HS-27A (cell line): ENCODE measurements at regions not wholly inside any gene's neighbourhood (a gene's known extent, or its start where the extent isn't known, plus 50 kb on each side); places are given as distances from the start of the nearest gene placed in this dataset.
A peak's percentile ranks its signal among the peaks of the same experiment; 100 is the strongest.

Experiments
- DNase-seq: peaks from one replicate; pipeline ENCODE4 v3.0.0-alpha.2; 2012; ENCODE audit warnings: low read depth, missing footprints

DNA sequence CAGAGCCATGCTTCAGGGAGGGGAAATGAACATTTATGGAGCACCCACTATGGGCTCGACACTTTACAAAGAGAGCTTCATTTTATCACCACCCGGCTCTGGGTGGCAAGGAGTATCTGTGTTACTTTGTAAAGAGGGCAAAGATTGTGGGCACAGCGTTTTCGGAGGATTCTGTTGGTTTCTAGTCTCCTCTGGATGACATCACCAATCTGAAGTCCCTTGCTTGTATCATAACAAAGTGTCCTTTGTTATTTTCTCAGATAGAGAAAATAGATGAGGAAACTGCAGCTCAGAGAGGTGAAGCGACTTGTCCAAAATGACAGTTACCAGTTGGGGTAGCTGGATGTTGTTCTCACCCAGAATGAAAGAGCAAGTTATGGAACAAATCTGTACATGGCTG is 162.8 kb downstream of the GLI2 start:
- DNase-seq: no peak

DNA sequence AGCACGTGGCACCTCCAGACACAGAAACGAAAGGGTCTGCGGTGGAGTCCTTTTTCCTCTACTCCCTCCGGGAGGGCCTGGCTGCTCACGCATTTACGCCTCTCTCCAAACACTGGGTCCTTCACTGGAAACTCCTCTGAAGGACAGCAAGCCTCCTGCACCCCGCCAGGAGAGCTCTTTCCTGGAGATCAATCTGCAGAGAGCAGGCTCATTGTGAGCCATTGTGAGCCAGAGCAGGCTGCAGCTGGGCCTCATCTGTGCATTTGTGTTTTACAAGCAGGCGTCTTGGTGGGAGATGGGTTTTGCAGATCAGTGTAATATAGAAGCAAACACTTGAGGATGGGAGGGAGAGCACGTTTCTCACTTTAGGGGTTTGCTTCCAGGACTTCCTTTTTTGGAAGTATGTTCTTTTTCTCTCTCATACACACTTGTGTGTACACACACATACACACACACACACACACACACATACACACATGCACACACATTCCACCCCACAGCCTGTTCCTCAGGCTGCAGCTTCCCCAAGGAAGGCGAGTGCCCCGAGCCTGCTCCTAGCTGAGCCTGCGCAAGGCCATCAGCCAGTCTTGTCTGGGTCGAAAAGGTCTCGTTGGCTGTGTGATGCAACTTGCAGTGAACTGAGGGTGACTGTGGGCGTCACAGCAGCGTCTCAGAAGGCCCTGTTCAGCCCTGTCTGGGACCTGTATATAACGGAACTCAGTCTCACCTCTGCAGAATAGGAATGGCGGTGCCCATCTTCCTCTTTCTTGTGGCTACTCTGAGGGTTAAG is 163.5 kb downstream of the GLI2 start:
- DNase-seq: no peak

DNA sequence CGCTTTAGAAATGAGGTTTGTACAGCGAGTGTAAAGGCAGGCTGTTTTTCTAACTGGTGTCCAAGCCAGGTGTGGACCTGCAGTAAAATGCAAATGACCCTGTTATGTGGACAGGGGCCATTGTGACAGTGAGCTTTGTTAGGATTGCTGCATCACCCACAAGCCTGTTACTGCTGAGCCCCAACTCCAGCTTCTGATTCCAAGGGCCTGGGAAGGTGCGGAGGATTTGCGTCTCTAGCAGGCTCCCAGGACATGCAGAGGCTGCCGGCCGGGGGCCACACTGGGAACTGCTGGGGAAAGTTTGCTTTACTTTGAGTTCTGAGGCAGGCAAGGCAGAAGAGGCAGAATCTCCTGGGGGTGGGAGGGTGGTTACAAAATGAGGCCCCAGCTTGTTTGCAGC is 164.1 kb downstream of the GLI2 start:
- no peak for DNase-seq

GRCh38 chr2:120901201-120901600 is 165.5 kb downstream of the GLI2 start:
- no peak for DNase-seq

GRCh38 chr2:120902592-120902991 is 166.9 kb downstream of the GLI2 start:
- no peak for DNase-seq

DNA sequence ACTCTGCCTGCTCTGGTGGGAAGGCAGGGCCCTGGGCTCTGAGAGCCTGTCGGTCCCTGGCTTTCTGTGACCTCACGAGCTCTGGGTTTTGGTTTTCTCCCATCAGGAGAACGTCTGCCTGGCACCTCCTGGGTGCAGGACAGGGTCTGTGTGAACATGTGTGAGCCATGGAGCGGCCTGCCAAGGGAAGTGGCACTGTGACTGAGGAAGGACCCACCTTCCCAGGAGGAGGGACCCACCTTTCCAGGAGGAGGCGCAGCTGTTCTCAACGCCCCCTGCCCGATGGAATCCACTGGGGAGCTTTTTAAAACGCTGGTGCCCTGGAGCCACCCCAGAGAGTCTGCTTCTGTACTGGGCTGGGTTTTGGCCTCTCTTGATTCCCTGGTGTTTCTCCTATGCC is 168.7 kb downstream of the GLI2 start:
- no peak for DNase-seq

DNA sequence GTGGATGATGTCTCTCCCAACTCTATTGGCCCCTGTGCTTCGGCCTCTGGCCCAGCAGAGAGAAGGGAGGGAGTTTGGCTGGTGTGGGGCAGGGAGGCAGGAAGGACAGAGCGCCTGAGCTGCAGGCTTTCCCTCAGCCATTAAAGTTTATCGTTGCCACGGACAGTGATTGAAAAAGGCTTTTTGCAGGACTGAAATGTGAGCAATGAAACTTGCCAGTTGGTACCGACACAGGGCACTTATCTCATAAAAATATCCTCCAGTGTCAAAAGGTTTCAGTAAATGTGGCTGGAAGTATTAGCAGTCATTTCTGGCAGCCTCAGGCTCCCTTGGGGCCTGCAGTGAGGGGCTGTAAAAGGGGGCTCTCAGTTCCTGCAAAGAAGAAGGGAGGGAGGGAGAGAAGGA is 169.2 kb downstream of the GLI2 start:
- no peak for DNase-seq

DNA sequence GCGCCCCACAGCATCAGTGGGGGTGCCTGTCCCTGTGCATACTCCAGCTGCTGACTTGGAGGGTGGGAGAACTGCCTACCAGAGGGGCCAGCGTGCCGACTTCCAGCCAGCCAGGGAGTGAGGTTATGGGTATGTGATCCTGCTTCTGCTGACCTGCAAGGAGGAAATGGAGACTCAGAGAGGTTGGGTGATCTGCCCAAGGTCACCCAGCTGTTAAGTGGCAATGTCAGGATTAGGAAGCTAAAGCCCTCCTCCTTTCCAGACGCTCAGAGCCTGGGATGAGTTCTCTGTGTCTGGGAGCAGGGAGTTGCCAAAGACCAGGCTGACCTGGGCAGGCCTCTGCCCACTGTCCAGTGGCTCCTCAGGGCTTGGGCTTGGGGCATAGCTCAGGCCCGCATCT is 169.6 kb downstream of the GLI2 start:
- DNase-seq: no peak

DNA sequence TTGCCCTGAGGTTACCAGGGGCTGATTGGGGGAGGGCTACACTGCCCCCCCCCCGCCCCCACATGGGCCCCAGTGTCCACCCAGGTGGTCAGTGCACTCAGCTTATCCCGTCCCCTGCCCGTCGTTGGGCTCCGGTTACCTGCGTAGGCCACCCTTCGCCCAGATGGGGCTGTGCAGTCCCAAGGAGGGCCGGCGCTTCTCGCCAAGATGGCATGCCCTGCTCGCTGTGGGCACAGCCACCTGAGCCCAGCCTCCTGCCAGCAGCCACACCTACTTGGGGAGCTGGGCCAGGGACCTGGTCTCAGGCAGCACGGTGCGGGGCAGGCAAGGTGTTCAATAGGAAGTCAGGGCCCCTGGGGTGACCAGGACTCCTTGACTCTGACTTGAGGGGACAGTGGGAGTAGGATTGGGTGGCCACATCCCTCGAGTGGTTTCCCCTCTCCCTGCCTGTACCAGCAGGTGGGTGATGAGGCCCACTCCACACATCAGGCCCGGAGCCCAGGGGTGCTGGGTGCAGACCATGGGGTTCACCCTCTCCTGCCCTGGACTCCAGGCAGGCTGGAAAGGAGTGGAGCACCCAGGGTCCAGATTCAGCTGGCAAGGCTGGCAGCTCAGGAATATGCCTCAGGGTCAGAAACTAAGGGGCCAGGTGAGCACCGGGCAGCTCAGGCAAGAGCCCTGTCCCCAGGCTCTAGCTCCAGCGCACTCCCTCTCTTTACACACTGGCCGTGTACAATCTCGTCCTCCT is 170.3 kb downstream of the GLI2 start:
- no peak for DNase-seq

GRCh38 chr2:120906914-120907313 is 171.2 kb downstream of the GLI2 start:
- no peak for DNase-seq

DNA sequence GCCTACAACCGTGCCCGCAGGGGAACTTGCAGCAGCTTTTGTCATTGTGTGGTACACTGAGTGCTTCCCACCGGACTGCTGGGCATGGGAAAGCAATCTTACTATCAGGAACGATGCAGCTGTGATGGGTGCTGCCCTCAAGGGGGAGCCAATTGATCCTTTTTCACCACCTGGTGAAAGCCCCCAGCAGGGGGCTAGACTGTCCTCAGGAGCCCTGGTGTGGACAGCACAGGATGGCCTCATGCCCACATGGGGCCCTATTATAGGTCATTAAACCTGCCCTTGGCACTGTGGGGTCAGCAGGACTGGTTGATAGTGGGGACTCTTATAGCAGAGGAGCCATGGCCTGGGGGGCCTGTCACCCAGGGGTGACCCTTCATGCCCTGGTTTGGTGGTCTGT is 172.2 kb downstream of the GLI2 start:
- DNase-seq: no peak

DNA sequence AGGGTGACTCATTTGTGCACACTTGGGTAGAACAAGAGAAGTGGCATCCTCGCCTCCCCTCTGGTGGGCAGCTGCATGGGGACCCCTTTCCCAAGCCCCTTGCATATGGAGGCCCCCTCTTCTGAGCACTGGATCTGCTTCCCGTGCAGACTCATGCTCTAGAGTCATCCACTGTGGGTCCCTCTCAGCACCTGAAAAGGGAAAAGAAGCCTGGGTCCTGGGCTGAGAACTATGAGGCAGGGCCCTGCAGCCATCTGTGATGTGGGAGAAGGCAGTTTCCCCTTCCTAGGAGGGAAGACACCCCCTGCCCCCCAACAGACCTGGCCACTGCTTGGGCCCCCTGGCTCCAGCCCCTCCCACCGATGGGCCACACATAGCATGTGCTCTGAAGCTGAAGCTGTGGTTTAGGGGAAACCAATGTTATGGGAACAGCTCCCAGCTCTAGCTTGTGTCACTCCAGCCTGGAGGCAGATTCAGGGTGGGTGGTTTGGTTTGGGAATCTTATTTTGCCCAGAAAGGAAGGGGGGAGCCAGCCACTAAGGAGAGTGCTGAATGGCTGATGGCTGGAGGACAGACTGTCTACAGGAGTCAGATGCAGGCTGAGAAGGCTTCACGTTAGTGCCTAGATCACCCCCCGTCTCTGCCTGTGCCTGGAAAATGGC is 172.8 kb downstream of the GLI2 start:
- no peak for DNase-seq

GRCh38 chr2:120909102-120909501 is 173.4 kb downstream of the GLI2 start:
- DNase-seq: no peak

GRCh38 chr2:120910164-120910563 is 174.5 kb downstream of the GLI2 start:
- DNase-seq: no peak

- peak; percentile 79 for DNase-seq
Measured at GRCh38 chr2:120910956-120911951, 175.6 kb downstream of the GLI2 start.

- DNase-seq: peak; percentile 87
Measured at GRCh38 chr2:120912101-120912985, 176.7 kb downstream of the GLI2 start.

GRCh38 chr2:120913972-120914838 is 178.5 kb downstream of the GLI2 start:
- DNase-seq: no peak

DNA sequence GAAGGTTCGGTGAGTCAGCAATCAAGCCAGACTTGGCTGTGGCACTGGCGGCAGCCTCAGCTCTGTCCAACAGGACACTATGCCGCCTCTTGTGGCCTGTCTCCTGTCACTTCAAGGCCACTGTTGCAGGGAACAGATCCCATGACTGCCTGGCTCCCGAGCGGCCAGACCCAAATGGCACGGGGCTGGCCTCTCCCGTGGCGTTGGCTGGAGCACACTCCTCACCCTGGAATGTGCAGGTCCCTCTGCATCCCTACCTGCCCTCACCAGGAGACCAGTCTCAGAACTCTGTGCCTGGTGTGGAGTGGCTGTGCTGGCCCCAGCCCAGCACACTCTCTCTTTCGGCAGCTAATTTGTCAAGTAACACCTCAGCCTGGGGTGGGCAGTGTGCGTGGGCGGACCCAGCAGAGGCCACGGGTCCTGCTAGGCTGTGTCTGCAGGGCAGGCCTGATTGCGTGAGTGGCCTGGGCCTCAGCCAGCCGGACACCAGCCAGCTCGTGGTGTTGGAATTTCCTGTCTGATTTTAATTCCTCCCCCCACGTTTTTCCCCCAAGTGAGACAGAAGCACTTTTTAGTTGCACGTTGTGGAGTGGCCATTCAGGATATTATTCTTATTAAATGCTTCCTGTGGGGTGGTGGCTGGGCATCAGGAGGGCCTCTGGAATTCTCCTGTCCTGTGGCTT is 179.3 kb downstream of the GLI2 start:
- peak; percentile 99 for DNase-seq

- DNase-seq: no peak
Measured at GRCh38 chr2:120915670-120916069, 180.0 kb downstream of the GLI2 start.
